H9 (cell line): ENCODE measurements at regions not wholly inside any gene's neighbourhood (a gene's known extent, or its start where the extent isn't known, plus 50 kb on each side); places are given as distances from the start of the nearest gene placed in this dataset.

Experiments used
- DNase-seq: peaks from one replicate; pipeline ENCODE4 v3.0.0-alpha.2; 2017
- H2AFZ ChIP-seq: one replicate; pipeline ENCODE4 v1.6.1; 2013; ENCODE audit warnings: mild to moderate bottlenecking, low read length, control low read depth, moderate library complexity
- H2AK5ac ChIP-seq: 2 replicates; pipeline ENCODE4 v1.6.1; 2013; ENCODE audit warnings: low read length, control low read depth, mixed read lengths; ENCODE audit not compliant: insufficient read length
- H2BK120ac ChIP-seq: one replicate; pipeline ENCODE4 v1.6.1; 2013; ENCODE audit warnings: low read depth, mild to moderate bottlenecking, low read length, control low read depth, inconsistent platforms; ENCODE audit not compliant: poor library complexity, severe bottlenecking
- H2BK12ac ChIP-seq: 2 replicates; pipeline ENCODE4 v1.6.1; 2013; ENCODE audit warnings: low read length, control low read depth, mixed read lengths, low read depth; ENCODE audit not compliant: insufficient read length
- H2BK15ac ChIP-seq: 2 replicates; pipeline ENCODE4 v1.6.1; 2013; ENCODE audit warnings: low read depth, low read length, control low read depth
- H2BK20ac ChIP-seq: one replicate; pipeline ENCODE4 v1.6.1; 2013; ENCODE audit warnings: low read depth, mild to moderate bottlenecking, low read length, control low read depth, inconsistent platforms; ENCODE audit not compliant: poor library complexity, severe bottlenecking
- H2BK5ac ChIP-seq: 2 replicates; pipeline ENCODE4 v1.6.1; 2013; ENCODE audit warnings: low read length, control low read depth, mixed read lengths; ENCODE audit not compliant: insufficient read length
- H3K14ac ChIP-seq: 2 replicates; pipeline ENCODE4 v1.6.1; 2013; ENCODE audit warnings: low read length, control low read depth; ENCODE audit not compliant: insufficient read depth
- H3K18ac ChIP-seq: 2 replicates; pipeline ENCODE4 v1.6.1; 2013; ENCODE audit warnings: low read depth, mild to moderate bottlenecking, mixed read lengths, low read length, control low read depth; ENCODE audit not compliant: insufficient read length
- H3K23ac ChIP-seq: 2 replicates; pipeline ENCODE4 v1.6.1; 2013; ENCODE audit warnings: low read length, control low read depth, mixed read lengths, low read depth; ENCODE audit not compliant: insufficient read length
- H3K23me2 ChIP-seq: 2 replicates; pipeline ENCODE4 v1.6.1; 2013; ENCODE audit warnings: low read depth, mild to moderate bottlenecking, mixed read lengths, low read length, control low read depth; ENCODE audit not compliant: insufficient read length, poor library complexity, severe bottlenecking
- H3K27ac ChIP-seq: 2 replicates; pipeline ENCODE4 v1.5.1; 2013; ENCODE audit warnings: low read length, control low read depth, mixed read lengths, low read depth; ENCODE audit not compliant: insufficient read length
- H3K27me3 ChIP-seq: 2 replicates; pipeline ENCODE4 v1.6.1; 2013; ENCODE audit warnings: low read length, control low read depth, inconsistent platforms; ENCODE audit not compliant: insufficient read depth
- H3K4ac ChIP-seq: 2 replicates; pipeline ENCODE4 v1.6.1; 2013; ENCODE audit warnings: low read depth, mild to moderate bottlenecking, control low read depth, inconsistent platforms, low read length, moderate library complexity
- H3K4me1 ChIP-seq: 2 replicates; pipeline ENCODE4 v1.6.1; 2013; ENCODE audit warnings: low read length, control low read depth, inconsistent platforms; ENCODE audit not compliant: insufficient read depth
- H3K4me2 ChIP-seq: 2 replicates; pipeline ENCODE4 v1.6.1; 2013; ENCODE audit warnings: low read length, control low read depth, mixed read lengths; ENCODE audit not compliant: insufficient read length, insufficient read depth
- H3K56ac ChIP-seq: 2 replicates; pipeline ENCODE4 v1.6.1; 2013; ENCODE audit warnings: low read depth, mild to moderate bottlenecking, mixed read lengths, low read length, control low read depth; ENCODE audit not compliant: insufficient read length
- H3K79me1 ChIP-seq: 2 replicates; pipeline ENCODE4 v1.6.1; 2013; ENCODE audit warnings: low read depth, mild to moderate bottlenecking, moderate library complexity, low read length, control low read depth, inconsistent platforms; ENCODE audit not compliant: insufficient read depth, poor library complexity, severe bottlenecking
- H3K79me2 ChIP-seq: 2 replicates; pipeline ENCODE4 v1.6.1; 2013; ENCODE audit warnings: low read length, control low read depth, inconsistent platforms; ENCODE audit not compliant: insufficient read depth
- H3K9ac ChIP-seq: 2 replicates; pipeline ENCODE4 v1.6.1; 2013; ENCODE audit warnings: low read length, control low read depth, mixed read lengths; ENCODE audit not compliant: insufficient read length; ENCODE audit errors: extremely low read depth
- H3K9me3 ChIP-seq: one replicate; pipeline ENCODE4 v1.6.1; 2013; ENCODE audit warnings: low read depth, low read length, inconsistent platforms; ENCODE audit not compliant: control insufficient read depth
- H3T11ph ChIP-seq: one replicate; pipeline ENCODE4 v1.6.1; 2013; ENCODE audit warnings: mild to moderate bottlenecking, low read length, control low read depth, inconsistent platforms
- H4K20me1 ChIP-seq: one replicate; pipeline ENCODE4 v1.6.1; 2013; ENCODE audit not compliant: control insufficient read depth, insufficient read length, insufficient read depth
- H4K5ac ChIP-seq: 2 replicates; pipeline ENCODE4 v1.6.1; 2013; ENCODE audit warnings: low read depth, mild to moderate bottlenecking, mixed read lengths, low read length, control low read depth; ENCODE audit not compliant: insufficient read length
- H4K8ac ChIP-seq: replicated peaks from 2 replicates; pipeline ENCODE4 v1.6.1; 2013; ENCODE audit warnings: low read length, control low read depth, mixed read lengths, low read depth; ENCODE audit not compliant: insufficient read length
- H4K91ac ChIP-seq: 2 replicates; pipeline ENCODE4 v1.6.1; 2013; ENCODE audit warnings: low read depth, mild to moderate bottlenecking, moderate library complexity, mixed read lengths, low read length, control low read depth; ENCODE audit not compliant: insufficient read length
- H3K27ac Mint-ChIP-seq, 3 experiments: 2 replicates in 2 of 3; 3 replicates in 1 of 3; pipeline ENCODE4 v1.8.0; 2020 to 2021; ENCODE audit warnings: mixed read lengths in 3 of 3, mild to moderate bottlenecking in 1 of 3, moderate library complexity in 1 of 3
- H3K27me3 Mint-ChIP-seq: 2 replicates; pipeline ENCODE4 v1.8.0; 2021; ENCODE audit warnings: low read depth, mild to moderate bottlenecking, moderate library complexity, mixed read lengths
- H3K36me3 Mint-ChIP-seq, 3 experiments: 2 replicates in 2 of 3; 3 replicates in 1 of 3; pipeline ENCODE4 v1.8.0; 2020 to 2021; ENCODE audit warnings: low read depth in 3 of 3, mixed read lengths in 3 of 3; ENCODE audit not compliant: insufficient read depth in 1 of 3
- H3K4me1 Mint-ChIP-seq, 2 experiments: 2 replicates each; pipeline ENCODE4 v1.8.0; 2020; ENCODE audit warnings: mixed read lengths in 2 of 2
- H3K4me3 Mint-ChIP-seq, 2 experiments: 2 replicates in 1 of 2; 3 replicates in 1 of 2; pipeline ENCODE4 v1.8.0; 2020 to 2021; ENCODE audit warnings: mild to moderate bottlenecking in 2 of 2, mixed read lengths in 2 of 2, moderate library complexity in 1 of 2
- H3K9me3 Mint-ChIP-seq, 2 experiments: 2 replicates in 1 of 2; 3 replicates in 1 of 2; pipeline ENCODE4 v1.8.0; 2020; ENCODE audit warnings: mild to moderate bottlenecking in 2 of 2, mixed read lengths in 2 of 2, moderate library complexity in 1 of 2
- WGBS: extraction: QIAGEN DNeasy Blood & Tissue Kit; methylation state at CpG from one replicate; pipeline ENCODE4 v1.1.7; 2013; ENCODE audit warnings: missing lambda C conversion rate, low lambda C conversion rate, mixed read lengths; ENCODE audit not compliant: insufficient read length; ENCODE audit errors: extremely low coverage; 5-methylcytosine and 5-hydroxymethylcytosine counted together
- TF ChIP-seq, protein P1 (sequence below): fragments of 200-600 bp; sonication (generic); conservative IDR thresholded peaks from 3 replicates; pipeline ENCODE4 v1.8.0; 2021; ENCODE audit warnings: antibody characterized with exemption, mild to moderate bottlenecking

DNA sequence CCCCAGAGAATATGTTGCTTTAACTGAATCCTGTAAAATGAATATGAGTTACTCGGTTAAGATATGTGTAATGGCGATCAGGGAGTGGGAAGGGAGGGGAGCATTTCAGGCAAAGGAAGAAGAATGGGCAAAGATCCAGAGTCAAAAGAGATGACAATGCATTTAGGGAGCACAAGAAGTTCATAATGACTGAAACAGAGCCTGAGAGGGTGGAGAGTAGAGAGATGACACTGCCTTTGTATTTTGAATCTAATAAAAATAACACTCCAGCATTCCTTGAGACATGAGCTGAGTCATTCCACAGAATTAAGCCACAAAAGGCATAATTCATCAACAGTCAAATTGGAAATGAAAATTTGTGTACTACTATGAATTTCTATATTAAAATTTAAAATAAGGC is 105.3 kb upstream of the PEX5L start:
- Mint-ChIP-seq H3K36me3 (no peaks in the 10 kb centered on the region), H3K27ac (peak overlapping the region in 1 of 3 experiments; percentile 55; a peak in 1 of 7 replicates), H3K4me3 (no peak overlapping the region), H3K9me3 (peaks cover 0 to 2% of the 10 kb centered on the region in 2 experiments; a peak in 3 of 5 replicates), H3K27me3 (no peaks in the 10 kb centered on the region), H3K4me1 (no peaks in the 10 kb centered on the region)
- Histone ChIP-seq H3K23ac (no peak overlapping the region), H3K56ac (no peak overlapping the region), H4K20me1 (no peaks in the 10 kb centered on the region), H2BK120ac (no peak overlapping the region), H2BK5ac (no peak overlapping the region), H3K14ac (no peak overlapping the region), H2AK5ac (no peak overlapping the region), H4K5ac (no peak overlapping the region), H2BK12ac (no peak overlapping the region), H3K79me1 (no peaks in the 10 kb centered on the region), H4K91ac (no peak overlapping the region), H3K18ac (no peak overlapping the region), H3K4me1 (no peaks in the 10 kb centered on the region), H4K8ac (no peak overlapping the region), H3K9me3 (no peaks in the 10 kb centered on the region), H3K4me2 (no peak overlapping the region), H3K79me2 (no peaks in the 10 kb centered on the region), H3K27me3 (no peaks in the 10 kb centered on the region), H3T11ph (no peak overlapping the region), H3K23me2 (no peaks in the 10 kb centered on the region), H2BK20ac (no peak overlapping the region), H3K4ac (no peak overlapping the region), H3K27ac (no peak overlapping the region), H2BK15ac (no peak overlapping the region), H3K9ac (no peak overlapping the region), H2AFZ (no peak overlapping the region)
- no peak for DNase-seq
- WGBS: no CpG with 5 or more reads among the region's 2 CpGs
- TF ChIP-seq, protein P1, sequence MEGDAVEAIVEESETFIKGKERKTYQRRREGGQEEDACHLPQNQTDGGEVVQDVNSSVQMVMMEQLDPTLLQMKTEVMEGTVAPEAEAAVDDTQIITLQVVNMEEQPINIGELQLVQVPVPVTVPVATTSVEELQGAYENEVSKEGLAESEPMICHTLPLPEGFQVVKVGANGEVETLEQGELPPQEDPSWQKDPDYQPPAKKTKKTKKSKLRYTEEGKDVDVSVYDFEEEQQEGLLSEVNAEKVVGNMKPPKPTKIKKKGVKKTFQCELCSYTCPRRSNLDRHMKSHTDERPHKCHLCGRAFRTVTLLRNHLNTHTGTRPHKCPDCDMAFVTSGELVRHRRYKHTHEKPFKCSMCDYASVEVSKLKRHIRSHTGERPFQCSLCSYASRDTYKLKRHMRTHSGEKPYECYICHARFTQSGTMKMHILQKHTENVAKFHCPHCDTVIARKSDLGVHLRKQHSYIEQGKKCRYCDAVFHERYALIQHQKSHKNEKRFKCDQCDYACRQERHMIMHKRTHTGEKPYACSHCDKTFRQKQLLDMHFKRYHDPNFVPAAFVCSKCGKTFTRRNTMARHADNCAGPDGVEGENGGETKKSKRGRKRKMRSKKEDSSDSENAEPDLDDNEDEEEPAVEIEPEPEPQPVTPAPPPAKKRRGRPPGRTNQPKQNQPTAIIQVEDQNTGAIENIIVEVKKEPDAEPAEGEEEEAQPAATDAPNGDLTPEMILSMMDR: no peak
